Upper lobe of right lung (tissue), 1 donor: ENCODE measurements at regions not wholly inside any gene's neighbourhood (a gene's known extent, or its start where the extent isn't known, plus 50 kb on each side); places are given as distances from the start of the nearest gene placed in this dataset.

ENCODE experiments used
- ATAC-seq: fragments of 200-7000 bp; cut with Tn5 transposase; one replicate; pipeline ENCODE4 v1.9.1; 2020; ENCODE audit warnings: mild to moderate bottlenecking, moderate library complexity
- DNase-seq: peaks from one replicate; pipeline ENCODE4 v3.0.0-alpha.2; 2020
- H3K27ac ChIP-seq: fragments of 200-600 bp; one replicate; pipeline ENCODE4 v1.8.0; 2022
- H3K27me3 ChIP-seq: fragments of 200-600 bp; one replicate; pipeline ENCODE4 v1.8.0; 2022; ENCODE audit warnings: mild to moderate bottlenecking
- H3K36me3 ChIP-seq: fragments of 200-600 bp; one replicate; pipeline ENCODE4 v1.8.0; 2022
- H3K4me1 ChIP-seq: fragments of 200-600 bp; one replicate; pipeline ENCODE4 v1.8.0; 2022
- H3K4me3 ChIP-seq: fragments of 200-600 bp; one replicate; pipeline ENCODE4 v1.8.0; 2022; ENCODE audit warnings: mild to moderate bottlenecking
- H3K9me3 ChIP-seq: fragments of 200-600 bp; one replicate; pipeline ENCODE4 v1.8.0; 2022
- CTCF ChIP-seq: fragments of 200-600 bp; IDR thresholded peaks from one replicate; pipeline ENCODE4 v1.8.0; 2022; ENCODE audit warnings: antibody characterized with exemption
- intact Hi-C: fragments of 100-400 bp; cut with DNase I; formaldehyde crosslinking; loops from one replicate; pipeline ENCODE4 v1.11.0; 2022
- donor health status: DM: no; HTN: yes; CAD: no; lungs with severe emphysema.

GRCh38 chr6:1178590-1178989 is 133.3 kb upstream of the FOXQ1 start:
- Histone ChIP-seq H3K9me3 (no peaks in the 10 kb centered on the region), H3K4me1 (no peaks in the 10 kb centered on the region), H3K36me3 (no peaks in the 10 kb centered on the region), H3K27me3 (no peaks in the 10 kb centered on the region), H3K4me3 (no peak overlapping the region), H3K27ac (no peak overlapping the region)
- intact Hi-C loops: no loop called here
- no peak for TF ChIP-seq CTCF
- ATAC-seq: peak; percentile 77
- DNase-seq: no peak

- Histone ChIP-seq H3K4me1 (no peaks in the 10 kb centered on the region), H3K36me3 (no peaks in the 10 kb centered on the region), H3K27ac (no peak overlapping the region), H3K9me3 (no peaks in the 10 kb centered on the region), H3K27me3 (no peaks in the 10 kb centered on the region), H3K4me3 (no peak overlapping the region)
- TF ChIP-seq CTCF: no peak
- DNase-seq (no peak), ATAC-seq (no peak)
- intact Hi-C loops: no loop called here
These were observed 135.3 kb upstream of the FOXQ1 start for GRCh38 chr6:1176567-1176966.

- no peak for ATAC-seq
- Histone ChIP-seq H3K36me3 (no peaks in the 10 kb centered on the region), H3K4me1 (no peaks in the 10 kb centered on the region), H3K4me3 (no peak overlapping the region), H3K27me3 (no peaks in the 10 kb centered on the region), H3K27ac (no peak overlapping the region), H3K9me3 (no peaks in the 10 kb centered on the region)
- no peak for DNase-seq
- no peak for TF ChIP-seq CTCF
- intact Hi-C loops: no loop called here
These were observed 136.0 kb upstream of the FOXQ1 start for GRCh38 chr6:1175877-1176276.

- H3K27me3 ChIP-seq: no peaks in the 10 kb centered on the region
- no peak overlapping the region for H3K27ac ChIP-seq
- H3K4me3 ChIP-seq: no peak overlapping the region
- TF ChIP-seq CTCF: no peak
- no peaks in the 10 kb centered on the region for H3K36me3 ChIP-seq
- H3K9me3 ChIP-seq: no peaks in the 10 kb centered on the region
- H3K4me1 ChIP-seq: no peaks in the 10 kb centered on the region
- no peak for ATAC-seq
- no peak for DNase-seq
- intact Hi-C loops: no loop called here
These were observed 141.1 kb upstream of the FOXQ1 start for GRCh38 chr6:1170794-1171193.

GRCh38 chr6:1164600-1164999 is 147.3 kb upstream of the FOXQ1 start:
- Histone ChIP-seq H3K36me3 (no peaks in the 10 kb centered on the region), H3K4me1 (no peaks in the 10 kb centered on the region), H3K9me3 (no peaks in the 10 kb centered on the region), H3K4me3 (no peak overlapping the region), H3K27me3 (no peaks in the 10 kb centered on the region), H3K27ac (no peak overlapping the region)
- no peak for DNase-seq
- no peak for TF ChIP-seq CTCF
- intact Hi-C loops: no loop called here
- ATAC-seq: no peak

- intact Hi-C loops: no loop called here
- no peaks in the 10 kb centered on the region for H3K9me3 ChIP-seq
- no peaks in the 10 kb centered on the region for H3K27me3 ChIP-seq
- DNase-seq (no peak), ATAC-seq (no peak)
- H3K4me1 ChIP-seq: no peaks in the 10 kb centered on the region
- no peak overlapping the region for H3K27ac ChIP-seq
- TF ChIP-seq CTCF: no peak
- no peaks in the 10 kb centered on the region for H3K36me3 ChIP-seq
- no peak overlapping the region for H3K4me3 ChIP-seq
These were observed 148.4 kb upstream of the FOXQ1 start for GRCh38 chr6:1163501-1163900.
